H1 (cell line): ENCODE measurements at regions not wholly inside any gene's neighbourhood (a gene's known extent, or its start where the extent isn't known, plus 50 kb on each side); places are given as distances from the start of the nearest gene placed in this dataset.

Experiments used
- CTCF ChIA-PET: fragments of 300-600 bp; sonication (Branson Sonifier 250); formaldehyde crosslinking; loops from one replicate; lab custom pipeline; 2021; ENCODE audit not compliant: partially characterized antibody; lab: Charles Lee
- POLR2A ChIA-PET: fragments of 300-600 bp; sonication (Branson Sonifier 250); formaldehyde crosslinking; loops from one replicate; lab custom pipeline; 2021; ENCODE audit warnings: inconsistent platforms; ENCODE audit not compliant: partially characterized antibody; lab: Charles Lee
- DNase-seq, 2 experiments: peaks; one replicate each; pipeline versions ENCODE4 v3.0.0 to v3.0.0-alpha.2; 2010 to 2022; ENCODE audit warnings: low spot score in 2 of 2, low read depth in 1 of 2, mixed read lengths in 1 of 2
- FAIRE-seq: peaks from 2 replicates; lab custom pipeline; 2011; peaks lifted over from hg19 to GRCh38; lab: Jason Lieb, UNC
- H2AFZ ChIP-seq: 2 replicates; pipeline ENCODE4 v1.8.1; 2012; ENCODE audit warnings: low read length, inconsistent platforms
- H2AK5ac ChIP-seq: 2 replicates; pipeline ENCODE4 v1.6.1; 2013; ENCODE audit warnings: low read depth, low read length
- H2BK120ac ChIP-seq: replicated peaks from 2 replicates; pipeline ENCODE3; 2013; ENCODE audit warnings: low read depth, low read length, inconsistent platforms
- H2BK12ac ChIP-seq: 2 replicates; pipeline ENCODE4 v1.6.1; 2013; ENCODE audit warnings: low read depth, low read length
- H2BK15ac ChIP-seq: 2 replicates; pipeline ENCODE4 v1.6.1; 2013; ENCODE audit warnings: low read length
- H2BK20ac ChIP-seq: 2 replicates; pipeline ENCODE4 v1.6.1; 2013; ENCODE audit warnings: low read length
- H2BK5ac ChIP-seq: 2 replicates; pipeline ENCODE4 v1.6.1; 2013; ENCODE audit warnings: low read depth, low read length
- H3K14ac ChIP-seq: 2 replicates; pipeline ENCODE4 v1.6.1; 2013; ENCODE audit warnings: inconsistent platforms; ENCODE audit not compliant: insufficient read length
- H3K18ac ChIP-seq: 2 replicates; pipeline ENCODE4 v1.6.1; 2013; ENCODE audit warnings: low read length; ENCODE audit errors: extremely low read depth
- H3K23ac ChIP-seq: 2 replicates; pipeline ENCODE4 v1.6.1; 2013; ENCODE audit warnings: inconsistent platforms; ENCODE audit not compliant: insufficient read length
- H3K23me2 ChIP-seq: 2 replicates; pipeline ENCODE4 v1.6.1; 2013; ENCODE audit warnings: low read depth, low read length
- H3K27ac ChIP-seq: 2 replicates; pipeline ENCODE4 v1.6.1; 2011; ENCODE audit warnings: low read depth, low read length, inconsistent platforms
- H3K27me3 ChIP-seq, 4 experiments: replicated peaks in 1 of 4; 1 replicate in 1 of 4; 2 replicates in 3 of 4; pipeline versions ENCODE4 v1.6.1 to v1.8.1; 2011 to 2013; ENCODE audit warnings: low read length in 3 of 4, mild to moderate bottlenecking in 3 of 4, inconsistent platforms in 2 of 4, mixed read lengths in 2 of 4, moderate library complexity in 1 of 4; ENCODE audit not compliant: control insufficient read depth in 3 of 4, insufficient read depth in 3 of 4; ENCODE audit errors: extremely low read depth in 1 of 4
- H3K36me3 ChIP-seq, 4 experiments: 2 replicates each; pipeline versions ENCODE4 v1.6.1 to v1.8.1; 2011 to 2013; ENCODE audit warnings: mild to moderate bottlenecking in 4 of 4, low read length in 3 of 4, moderate library complexity in 2 of 4, control low read depth in 1 of 4, inconsistent platforms in 1 of 4; ENCODE audit not compliant: insufficient read depth in 4 of 4, control insufficient read depth in 2 of 4
- H3K4ac ChIP-seq: replicated peaks from 2 replicates; pipeline ENCODE3; 2013; ENCODE audit warnings: low read length, low read depth, mixed read lengths, inconsistent platforms; ENCODE audit not compliant: insufficient read length
- H3K4me1 ChIP-seq, 4 experiments: replicated peaks in 1 of 4; 1 replicate in 1 of 4; 2 replicates in 3 of 4; pipeline versions ENCODE4 v1.6.1 to v1.8.1; 2011 to 2013; ENCODE audit warnings: low read length in 3 of 4, inconsistent platforms in 2 of 4, mixed read lengths in 1 of 4; ENCODE audit not compliant: insufficient read depth in 4 of 4, control insufficient read depth in 3 of 4
- H3K4me2 ChIP-seq, 2 experiments: 2 replicates each; pipeline versions ENCODE4 v1.6.1 to v1.8.1; 2011 to 2013; ENCODE audit warnings: low read depth in 2 of 2, low read length in 2 of 2, control low read depth in 1 of 2, inconsistent platforms in 1 of 2, mild to moderate bottlenecking in 1 of 2; ENCODE audit not compliant: insufficient read depth in 1 of 2
- H3K4me3 ChIP-seq, 4 experiments: fragments of 200-600, 300-600 bp in 1 of 4; sonication (generic), shearing (Covaris generic), sonication (Bioruptor Twin) in 1 of 4; 2 replicates each; pipeline versions ENCODE4 v1.5.1 to v1.8.1; 2011 to 2016; ENCODE audit warnings: low read length in 4 of 4, low read depth in 3 of 4, control low read depth in 2 of 4, inconsistent platforms in 2 of 4, mild to moderate bottlenecking in 2 of 4, mixed read lengths in 1 of 4, moderate library complexity in 1 of 4; ENCODE audit not compliant: insufficient read depth in 2 of 4; ENCODE audit errors: extremely low read depth in 1 of 4
- H3K56ac ChIP-seq: replicated peaks from 2 replicates; pipeline ENCODE3; 2013; ENCODE audit warnings: low read depth, mild to moderate bottlenecking, mixed read lengths, low read length, inconsistent platforms; ENCODE audit not compliant: insufficient read length
- H3K79me1 ChIP-seq: 2 replicates; pipeline ENCODE4 v1.6.1; 2013; ENCODE audit warnings: low read depth, low read length, control low read depth
- H3K79me2 ChIP-seq, 2 experiments: 2 replicates each; pipeline versions ENCODE4 v1.6.1 to v1.8.1; 2012 to 2013; ENCODE audit warnings: low read length in 2 of 2, mild to moderate bottlenecking in 2 of 2, inconsistent platforms in 1 of 2; ENCODE audit not compliant: insufficient read depth in 2 of 2, control insufficient read depth in 1 of 2
- H3K9ac ChIP-seq, 4 experiments: replicated peaks in 1 of 4; 1 replicate in 1 of 4; 2 replicates in 3 of 4; pipeline versions ENCODE4 v1.6.1 to v1.8.1; 2011 to 2013; ENCODE audit warnings: low read depth in 3 of 4, low read length in 3 of 4, control low read depth in 2 of 4, mild to moderate bottlenecking in 2 of 4, moderate library complexity in 2 of 4, inconsistent platforms in 1 of 4; ENCODE audit errors: extremely low read depth in 1 of 4
- H3K9me3 ChIP-seq, 2 experiments: 2 replicates each; pipeline versions ENCODE4 v1.6.1 to v1.8.1; 2012 to 2013; ENCODE audit warnings: mild to moderate bottlenecking in 2 of 2, moderate library complexity in 2 of 2, control low read depth in 1 of 2, inconsistent platforms in 1 of 2, low read depth in 1 of 2, low read length in 1 of 2, mixed read lengths in 1 of 2; ENCODE audit not compliant: insufficient read depth in 2 of 2
- H4K20me1 ChIP-seq, 2 experiments: replicated peaks in 1 of 2; 2 replicates each; pipeline versions ENCODE3 to v1.8.1; 2011 to 2013; ENCODE audit warnings: inconsistent platforms in 2 of 2, low read length in 2 of 2, mild to moderate bottlenecking in 1 of 2; ENCODE audit not compliant: insufficient read depth in 2 of 2, control insufficient read depth in 1 of 2
- H4K5ac ChIP-seq: 2 replicates; pipeline ENCODE4 v1.6.1; 2013; ENCODE audit warnings: low read length, low read depth, mixed read lengths, inconsistent platforms; ENCODE audit not compliant: insufficient read length
- H4K8ac ChIP-seq: 2 replicates; pipeline ENCODE4 v1.8.0; 2013; ENCODE audit warnings: mild to moderate bottlenecking, moderate library complexity, low read length, inconsistent platforms; ENCODE audit not compliant: insufficient read depth; ENCODE audit errors: extremely low read depth
- H4K91ac ChIP-seq: replicated peaks from 2 replicates; pipeline ENCODE3; 2013; ENCODE audit warnings: low read length, mixed read lengths, inconsistent platforms; ENCODE audit not compliant: insufficient read length
- CHD2 ChIP-seq: IDR thresholded peaks from 2 replicates; pipeline ENCODE4 v1.6.1; 2012; ENCODE audit warnings: low read length, improper control_type of control experiment
- CTBP2 ChIP-seq: IDR thresholded peaks from 2 replicates; pipeline ENCODE4 v1.7.0; 2011; ENCODE audit warnings: borderline replicate concordance, mild to moderate bottlenecking, moderate library complexity, mixed read lengths, low read length; ENCODE audit not compliant: insufficient read depth, insufficient read length
- EP300 ChIP-seq, 2 experiments: IDR thresholded peaks; 1 replicate in 1 of 2; 2 replicates in 1 of 2; pipeline ENCODE4 v1.6.1; 2011 to 2012; ENCODE audit warnings: low read depth in 2 of 2, low read length in 2 of 2, mild to moderate bottlenecking in 2 of 2, borderline replicate concordance in 1 of 2, inconsistent platforms in 1 of 2, moderate library complexity in 1 of 2
- GTF2F1 ChIP-seq: IDR thresholded peaks from 2 replicates; pipeline ENCODE4 v1.6.1; 2012; ENCODE audit warnings: low read depth, low read length, improper control_type of control experiment, borderline replicate concordance
- MAFK ChIP-seq: IDR thresholded peaks from 2 replicates; pipeline ENCODE4 v1.6.1; 2012; ENCODE audit warnings: low read depth, mild to moderate bottlenecking, improper control_type of control experiment, low read length
- RAD21 ChIP-seq, 2 experiments: IDR thresholded peaks in 1 of 2; conservative IDR thresholded peaks in 1 of 2; 2 replicates each; pipeline ENCODE4 v1.6.1; 2011; ENCODE audit warnings: low read depth in 2 of 2, low read length in 2 of 2, improper control_type of control experiment in 1 of 2, inconsistent platforms in 1 of 2, mild to moderate bottlenecking in 1 of 2, moderate library complexity in 1 of 2
- RFX5 ChIP-seq: IDR thresholded peaks from 2 replicates; pipeline ENCODE4 v1.6.1; 2011; ENCODE audit warnings: low read depth, low read length, improper control_type of control experiment, borderline replicate concordance
- RNF2 ChIP-seq: fragments of 200-900, 300-1000 bp; sonication (generic); IDR thresholded peaks from 2 replicates; pipeline ENCODE4 v1.7.1; 2016; ENCODE audit warnings: borderline replicate concordance, low read depth, mild to moderate bottlenecking, antibody characterized with exemption, low read length; ENCODE audit not compliant: poor library complexity, severe bottlenecking; ENCODE audit errors: missing control alignments
- SAP30 ChIP-seq: fragments of 300-600 bp; sonication (generic); IDR thresholded peaks from 2 replicates; pipeline ENCODE4 v1.7.1; 2012; ENCODE audit warnings: low read length, moderate library complexity, mild to moderate bottlenecking, inconsistent platforms; ENCODE audit not compliant: insufficient read depth, insufficient replicate concordance
- SIRT6 ChIP-seq: IDR thresholded peaks from one replicate; pipeline ENCODE4 v1.7.1; 2012; ENCODE audit warnings: low read length, inconsistent platforms
- TAF7 ChIP-seq: optimal IDR thresholded peaks from 2 replicates; pipeline ENCODE3; 2011; ENCODE audit warnings: low read depth, mild to moderate bottlenecking, inconsistent platforms, low read length, moderate library complexity, borderline replicate concordance
- TEAD4 ChIP-seq: IDR thresholded peaks from 2 replicates; pipeline ENCODE4 v1.6.1; 2012; ENCODE audit warnings: low read depth, low read length, inconsistent platforms, mixed read lengths
- WGBS, 2 experiments: shearing (Covaris generic) in 1 of 2; methylation state at CpG; one replicate each; pipeline versions ENCODE4 v1.1.6 to v1.1.7; 2013 to 2015; ENCODE audit warnings: low lambda C conversion rate in 2 of 2, mixed read lengths in 2 of 2, inconsistent platforms in 1 of 2, low coverage in 1 of 2, missing lambda C conversion rate in 1 of 2; ENCODE audit not compliant: insufficient replicate concordance in 2 of 2, insufficient coverage in 1 of 2, insufficient read length in 1 of 2; ENCODE audit errors: extremely low coverage in 1 of 2, missing lambda C conversion rate in 1 of 2; 5-methylcytosine and 5-hydroxymethylcytosine counted together
- TF ChIP-seq, protein P1 (sequence below): IDR thresholded peaks from 2 replicates; pipeline ENCODE4 v1.6.1; 2011; ENCODE audit warnings: low read depth, mild to moderate bottlenecking, low read length; ENCODE audit not compliant: insufficient read depth

DNA sequence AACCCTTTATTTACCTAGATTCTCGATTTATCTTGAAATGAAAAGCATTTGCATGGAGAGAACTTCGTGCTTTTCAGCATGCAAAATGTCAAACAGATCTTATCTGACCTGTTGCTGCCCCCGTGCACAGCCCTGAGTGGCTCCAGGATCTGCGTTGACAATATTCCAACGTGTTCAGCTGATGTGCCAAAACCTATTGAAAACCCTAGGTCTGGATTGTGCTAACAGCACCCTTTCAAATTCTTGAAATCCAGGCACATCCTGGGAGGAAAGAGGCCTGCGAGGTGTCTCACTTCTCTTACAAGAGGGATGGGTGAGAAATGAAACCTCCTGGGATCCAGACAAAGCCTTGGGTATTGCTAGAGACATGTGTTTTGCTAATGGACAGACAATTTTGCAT lies 231.8 kb downstream of the MAP2K4 start:
- H3K27me3 ChIP-seq = peaks cover 0 to 1% (median 0%) of the 10 kb centered on the region in 4 experiments; a peak in 1 of 7 replicates
- no peak overlapping the region for H3K14ac ChIP-seq
- no peak overlapping the region for H2AFZ ChIP-seq
- no peak overlapping the region for H2BK120ac ChIP-seq
- H3K4me1 ChIP-seq = no peaks in the 10 kb centered on the region
- no peaks in the 10 kb centered on the region for H4K20me1 ChIP-seq
- H3K56ac ChIP-seq = no peak overlapping the region
- H2BK15ac ChIP-seq = no peak overlapping the region
- no peaks in the 10 kb centered on the region for H3K79me1 ChIP-seq
- no peak overlapping the region for H3K23ac ChIP-seq
- H3K23me2 ChIP-seq = no peaks in the 10 kb centered on the region
- no peak overlapping the region for H3K18ac ChIP-seq
- no peak for DNase-seq
- 70% methylated on average over 6 of the region's 6 CpGs; no CpG with 5 or more reads in 1 of the 2 experiments for WGBS, 2 experiments
- no peak overlapping the region for H4K91ac ChIP-seq
- H4K8ac ChIP-seq = no peak overlapping the region
- no peak overlapping the region for H2BK12ac ChIP-seq
- no peak overlapping the region for H3K27ac ChIP-seq
- no peaks in the 10 kb centered on the region; a peak in 1 of 4 replicates for H3K9me3 ChIP-seq
- POLR2A ChIA-PET = no interaction called here
- H3K9ac ChIP-seq = no peak overlapping the region
- no peak overlapping the region for H2AK5ac ChIP-seq
- H3K4me2 ChIP-seq = no peak overlapping the region
- H3K4ac ChIP-seq = no peak overlapping the region
- CTCF ChIA-PET = interaction anchor here (0.9 to 4.3 kb wide), 5 partner anchors 19 to 490 kb away, joined by 3 to 27 read pairs (median 7); no protein-coding TSS in a partner anchor
- H3K36me3 ChIP-seq = no peaks in the 10 kb centered on the region
- H2BK20ac ChIP-seq = no peak overlapping the region
- H3K4me3 ChIP-seq = no peak overlapping the region
- no peak overlapping the region for H4K5ac ChIP-seq
- no peaks in the 10 kb centered on the region for H3K79me2 ChIP-seq
- FAIRE-seq = no peak
- H2BK5ac ChIP-seq = no peak overlapping the region
- TF ChIP-seq RFX5 (no peak), SAP30 (no peak), GTF2F1 (no peak), CTBP2 (no peak), EP300 (IDR thresholded peaks at IDR 0.05; ENCODE audit: borderline replicate concordance in 1 of 2, low read depth in 2 of 2, low read length in 2 of 2) (no peak), RNF2 (no peak), TAF7 (no peak), CHD2 (no peak), SIRT6 (no peak), RAD21 (IDR thresholded peaks at IDR 0.05 in 1 of 2, conservative IDR thresholded peaks at IDR 0.05 in 1 of 2; ENCODE audit: low read depth in 2 of 2, low read length in 2 of 2) (no peak), MAFK (no peak), TEAD4 (no peak)
- TF ChIP-seq, protein P1, sequence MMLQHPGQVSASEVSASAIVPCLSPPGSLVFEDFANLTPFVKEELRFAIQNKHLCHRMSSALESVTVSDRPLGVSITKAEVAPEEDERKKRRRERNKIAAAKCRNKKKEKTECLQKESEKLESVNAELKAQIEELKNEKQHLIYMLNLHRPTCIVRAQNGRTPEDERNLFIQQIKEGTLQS = no peak
